ENCODE measurements at regions not wholly inside any gene's neighbourhood (a gene's known extent, or its start where the extent isn't known, plus 50 kb on each side); places are given as distances from the start of the nearest gene placed in this dataset.

- Histone ChIP-seq H3K27me3 (ENCODE audit: control insufficient read depth, insufficient read depth, low read length) (no peaks in the 10 kb centered on the region), H3K4me1 (ENCODE audit: control insufficient read depth, insufficient read depth, low read length) (peaks cover 38% of the 10 kb centered on the region), H3K9me3 (ENCODE audit: control insufficient read depth, insufficient read depth, low read depth, low read length) (no peaks in the 10 kb centered on the region), H3K36me3 (ENCODE audit: control insufficient read depth, insufficient read depth, low read length) (no peaks in the 10 kb centered on the region), H3K4me3 (ENCODE audit: low read depth in 2 of 2, low read length in 2 of 2) (no peak overlapping the region), H3K27ac (ENCODE audit: low read length) (peak overlapping the region; percentile 99)
- intact Hi-C loops (cut with micrococcal nuclease; ENCODE audit: unreplicated experiment), result no loop called here
- TF ChIP-seq SIN3A (IDR thresholded peaks at IDR 0.05; ENCODE audit: borderline replicate concordance, insufficient read depth, low read depth, low read length) (no peak), CTCF (IDR thresholded peaks at IDR 0.05) (no peak), TCF7L2 (IDR thresholded peaks at IDR 0.05; ENCODE audit: low read depth, low read length) (no peak), POLR2AphosphoS5 (IDR thresholded peaks at IDR 0.05; ENCODE audit: low read depth, low read length) (no peak), REST (IDR thresholded peaks at IDR 0.05; ENCODE audit: insufficient read depth in 1 of 2, low read depth in 2 of 2, low read length in 1 of 2) (no peak)
- CTCF ChIA-PET, result no interaction called here
- ATAC-seq, result no peak
- DNase-seq (ENCODE audit: low read depth, low spot score), result no peak
- no TSS peak for BruUV-seq (replicated peaks)
- POLR2A ChIA-PET, result no interaction called here
- in situ Hi-C loops (cut with HindIII; ENCODE audit: low pct_unique_long_range_greater_than_20kb, low sequenced_read_pairs), result no loop called here
Observed at GRCh38 chr1:8216005-8216404, 101.9 kb upstream of the SLC45A1 start.

- CTCF ChIA-PET, result no interaction called here
- POLR2A ChIA-PET, result no interaction called here
- ATAC-seq, result no peak
- TF ChIP-seq POLR2AphosphoS5 (IDR thresholded peaks at IDR 0.05; ENCODE audit: low read depth, low read length) (no peak), SIN3A (IDR thresholded peaks at IDR 0.05; ENCODE audit: borderline replicate concordance, insufficient read depth, low read depth, low read length) (no peak)
- intact Hi-C loops (cut with micrococcal nuclease; ENCODE audit: unreplicated experiment), result loop anchor here (5.0 kb wide), 1 partner anchor 88 kb away; no protein-coding TSS in a partner anchor
- H3K9me3 ChIP-seq (ENCODE audit: control insufficient read depth, insufficient read depth, low read depth, low read length), result no peaks in the 10 kb centered on the region
- no peaks in the 10 kb centered on the region for H3K36me3 ChIP-seq (ENCODE audit: control insufficient read depth, insufficient read depth, low read length)
- in situ Hi-C loops (cut with HindIII; ENCODE audit: low pct_unique_long_range_greater_than_20kb, low sequenced_read_pairs), result no loop called here
- H3K4me3 ChIP-seq (ENCODE audit: low read depth in 2 of 2, low read length in 2 of 2), result no peak overlapping the region
- peak overlapping the region; percentile 99 for H3K27ac ChIP-seq (ENCODE audit: low read length)
- peaks cover 44% of the 10 kb centered on the region for H3K4me1 ChIP-seq (ENCODE audit: control insufficient read depth, insufficient read depth, low read length)
- H3K27me3 ChIP-seq (ENCODE audit: control insufficient read depth, insufficient read depth, low read length), result no peaks in the 10 kb centered on the region
- no peak for DNase-seq (ENCODE audit: low read depth, low spot score)
- BruUV-seq (replicated peaks), result no TSS peak
Observed at GRCh38 chr1:8214501-8215173, 103.3 kb upstream of the SLC45A1 start.

- ChIA-PET POLR2A (interaction anchor here (0.6 kb wide), 1 partner anchor 9 kb away, joined by 8 read pairs; no protein-coding TSS in a partner anchor), CTCF (interaction anchor here (0.5 kb wide), 1 partner anchor 25 kb away, joined by 9 read pairs; no protein-coding TSS in a partner anchor)
- in situ Hi-C loops (cut with HindIII; ENCODE audit: low pct_unique_long_range_greater_than_20kb, low sequenced_read_pairs), result no loop called here
- ATAC-seq, result no peak
- Histone ChIP-seq H3K4me3 (ENCODE audit: low read depth in 2 of 2, low read length in 2 of 2) (no peak overlapping the region), H3K27me3 (ENCODE audit: control insufficient read depth, insufficient read depth, low read length) (no peaks in the 10 kb centered on the region), H3K27ac (ENCODE audit: low read length) (peak overlapping the region; percentile 99), H3K36me3 (ENCODE audit: control insufficient read depth, insufficient read depth, low read length) (no peaks in the 10 kb centered on the region), H3K4me1 (ENCODE audit: control insufficient read depth, insufficient read depth, low read length) (peaks cover 44% of the 10 kb centered on the region), H3K9me3 (ENCODE audit: control insufficient read depth, insufficient read depth, low read depth, low read length) (no peaks in the 10 kb centered on the region)
- intact Hi-C loops (cut with micrococcal nuclease; ENCODE audit: unreplicated experiment), result loop anchor here (5.0 kb wide), 1 partner anchor 89 kb away; no protein-coding TSS in a partner anchor
- DNase-seq (ENCODE audit: low read depth, low spot score), result no peak
- BruUV-seq (replicated peaks), result no TSS peak
- no peak for TF ChIP-seq CTCF (IDR thresholded peaks at IDR 0.05)
Observed at GRCh38 chr1:8213676-8214075, 104.2 kb upstream of the SLC45A1 start.
